ENCODE measurements at regions not wholly inside any gene's neighbourhood (a gene's known extent, or its start where the extent isn't known, plus 50 kb on each side); places are given as distances from the start of the nearest gene placed in this dataset.
"Not testable (repeated sequence)": the region's sequence is repeated elsewhere in the genome, so short reads cannot be mapped to it uniquely, and the experiment has no call there.

DNA sequence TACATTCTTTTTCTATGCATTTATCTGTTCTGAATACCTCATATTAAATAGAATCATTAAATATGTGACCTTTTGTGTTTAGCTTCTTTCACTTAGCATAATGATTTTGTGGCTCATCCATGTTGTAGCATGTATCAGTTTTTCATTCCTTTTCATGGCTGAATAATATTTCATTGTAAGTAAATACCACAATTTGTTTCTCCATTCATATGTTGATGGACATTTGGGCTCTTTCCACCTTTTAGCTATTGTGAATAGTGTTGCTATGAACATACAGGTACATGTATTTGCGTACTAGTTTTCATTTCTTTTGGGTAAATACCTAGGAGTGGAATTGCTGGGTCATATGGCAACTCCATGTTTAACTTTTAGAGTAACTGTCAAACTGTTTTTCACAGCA, 85.1 kb downstream of the GNL3L start:
- DNase-seq (ENCODE audit: low spot score) (no peak), ATAC-seq (no peak)
- intact Hi-C loops (cut with DNase I): no loop called here

DNA sequence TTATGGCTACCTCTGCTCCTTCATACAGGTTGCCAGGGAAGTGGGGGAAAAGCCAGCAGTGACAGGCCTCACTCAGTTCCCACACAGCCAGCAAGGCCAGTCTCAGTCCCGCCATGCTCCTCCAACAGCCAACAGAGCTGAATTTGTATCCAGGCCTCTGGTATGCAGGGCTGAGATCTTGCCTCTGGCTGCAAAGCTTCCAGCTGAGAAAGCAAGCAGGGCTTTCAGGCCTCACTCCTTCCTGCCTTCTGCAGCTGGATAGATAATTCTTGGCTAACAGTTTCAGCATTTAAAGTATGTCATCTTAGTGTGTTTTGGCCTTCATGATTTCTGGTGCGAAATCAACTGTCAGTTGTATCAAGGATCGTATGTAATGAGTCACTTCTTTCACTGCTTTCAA, 103.6 kb downstream of the GNL3L start:
- DNase-seq (ENCODE audit: low spot score): no peak
- intact Hi-C loops (cut with DNase I): no loop called here
- no peak for ATAC-seq

DNA sequence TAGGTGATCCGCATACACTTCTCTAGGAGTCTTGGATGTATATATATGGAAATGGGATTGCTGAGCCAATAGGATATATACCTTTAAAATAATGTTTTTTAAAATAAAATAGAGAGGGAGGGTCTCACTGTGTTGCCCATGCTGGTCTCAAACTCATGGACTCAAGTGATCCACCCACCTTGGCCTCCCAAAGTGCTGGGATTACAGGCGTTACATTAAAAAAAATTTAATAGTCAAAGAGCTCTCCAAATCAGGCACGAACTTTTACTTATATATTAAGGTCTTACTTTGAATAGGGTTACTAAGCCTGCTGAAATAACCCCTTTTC, 109.0 kb downstream of the GNL3L start:
- intact Hi-C loops (cut with DNase I): no loop called here
- no peak for ATAC-seq
- DNase-seq (ENCODE audit: low spot score): no peak

DNA sequence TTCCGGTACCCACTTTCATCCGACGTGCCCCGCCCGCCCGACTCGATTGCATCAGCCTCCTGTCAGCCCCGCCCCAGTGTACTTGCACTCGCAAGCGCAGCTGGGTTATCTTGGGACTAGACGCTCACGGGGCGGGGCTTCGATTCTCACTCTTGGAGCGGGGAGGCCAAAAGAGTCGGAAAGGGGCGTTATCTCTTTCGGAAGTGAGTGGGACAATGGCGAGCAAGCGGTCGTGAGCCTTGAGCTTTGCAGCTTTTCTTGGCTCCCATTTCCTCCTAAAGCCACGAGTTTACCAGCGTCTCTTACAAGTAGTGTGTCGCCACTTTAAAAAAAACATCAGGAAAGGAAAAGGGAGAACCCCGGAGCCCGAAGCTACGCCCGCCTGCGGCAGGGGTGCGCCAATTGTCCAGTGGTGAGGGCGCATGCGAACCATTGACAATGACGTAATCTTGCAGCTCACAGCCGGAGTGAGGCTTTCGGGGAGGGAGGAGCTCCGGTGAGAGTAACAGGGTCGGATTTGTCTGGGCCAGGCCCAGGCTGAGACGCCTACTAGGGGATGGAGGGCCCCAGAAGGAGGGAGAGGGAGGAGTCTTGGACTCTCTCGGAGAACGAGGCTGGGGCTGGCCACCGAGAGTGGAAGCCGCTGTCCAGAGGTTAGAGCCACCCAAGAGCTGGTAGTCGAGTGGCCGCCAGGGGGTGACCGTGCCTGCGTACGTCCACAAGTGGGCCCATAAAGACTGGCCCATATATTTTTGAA, 109.5 kb downstream of the GNL3L start:
- intact Hi-C loops (cut with DNase I): no loop called here
- DNase-seq (ENCODE audit: low spot score) (peak; percentile 96), ATAC-seq (peak; percentile 98)

DNA sequence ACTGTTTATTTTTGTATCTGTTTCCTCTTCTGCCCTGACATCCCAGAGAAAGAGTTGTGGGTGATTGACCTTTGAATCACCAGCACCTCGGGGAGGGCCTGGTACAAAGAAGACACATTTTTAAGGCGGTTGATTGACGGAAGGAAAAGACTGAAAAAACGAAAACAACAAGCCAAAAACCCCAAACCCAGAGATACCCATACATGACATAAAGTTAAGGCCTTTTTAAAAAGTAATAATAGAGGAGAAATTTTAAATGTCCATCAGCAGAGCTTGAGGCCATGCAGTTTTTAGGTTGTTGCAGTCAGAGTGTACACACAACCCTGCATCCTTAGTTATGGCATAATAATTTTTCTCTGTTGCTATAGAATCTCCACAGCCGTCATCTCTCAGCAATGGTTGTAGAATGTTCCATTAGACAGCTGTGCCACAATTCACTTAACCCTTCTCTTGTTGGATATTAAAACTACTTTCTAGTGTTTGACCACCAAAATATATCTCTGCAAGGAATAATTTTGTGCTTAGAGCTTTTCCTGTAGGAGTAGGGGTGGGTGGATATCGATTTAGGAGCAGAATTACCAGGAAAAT, 110.2 kb downstream of the GNL3L start:
- intact Hi-C loops (cut with DNase I): no loop called here
- DNase-seq (ENCODE audit: low spot score) (no peak), ATAC-seq (no peak)

DNA sequence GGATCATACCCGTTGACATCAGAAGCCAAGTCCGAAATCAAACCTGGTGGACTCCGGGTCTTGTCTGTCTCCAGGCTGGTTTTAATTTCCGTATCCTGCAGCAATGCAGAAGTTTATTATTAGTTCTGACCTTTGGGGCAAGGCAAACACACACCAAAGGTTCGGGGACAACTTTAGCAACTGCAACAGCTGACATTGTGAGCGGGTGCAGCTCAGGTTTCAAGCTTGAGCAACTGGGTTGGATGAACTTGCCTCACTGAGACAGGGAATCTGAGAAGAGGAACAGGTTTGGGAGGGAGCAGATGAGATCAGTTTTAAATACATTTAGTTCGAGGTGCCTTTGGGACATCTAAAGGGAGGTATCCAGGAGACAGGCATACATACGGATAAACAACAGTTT, 110.7 kb downstream of the GNL3L start:
- intact Hi-C loops (cut with DNase I): no loop called here
- DNase-seq (ENCODE audit: low spot score) (no peak), ATAC-seq (no peak)

DNA sequence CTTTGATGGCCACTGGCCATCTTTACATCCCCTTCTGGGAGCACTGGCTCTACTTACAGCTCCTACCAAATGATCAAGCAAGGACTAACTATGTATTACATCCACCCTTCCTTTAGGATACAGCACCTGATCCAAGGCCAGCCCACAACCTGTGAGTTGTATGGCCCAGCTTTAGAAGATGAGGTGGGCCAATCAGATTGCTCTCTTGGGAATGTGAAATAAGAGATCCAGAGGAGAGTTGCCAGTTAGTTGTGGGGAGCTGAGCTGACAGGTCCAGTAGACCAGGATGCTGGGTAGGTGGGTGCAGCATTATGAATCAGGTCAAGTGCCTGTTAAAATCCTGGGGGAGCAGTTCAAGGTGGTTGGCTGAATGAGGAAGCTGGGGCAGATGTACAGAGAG, 111.5 kb downstream of the GNL3L start:
- intact Hi-C loops (cut with DNase I): no loop called here
- ATAC-seq: no peak
- no peak for DNase-seq (ENCODE audit: low spot score)

DNA sequence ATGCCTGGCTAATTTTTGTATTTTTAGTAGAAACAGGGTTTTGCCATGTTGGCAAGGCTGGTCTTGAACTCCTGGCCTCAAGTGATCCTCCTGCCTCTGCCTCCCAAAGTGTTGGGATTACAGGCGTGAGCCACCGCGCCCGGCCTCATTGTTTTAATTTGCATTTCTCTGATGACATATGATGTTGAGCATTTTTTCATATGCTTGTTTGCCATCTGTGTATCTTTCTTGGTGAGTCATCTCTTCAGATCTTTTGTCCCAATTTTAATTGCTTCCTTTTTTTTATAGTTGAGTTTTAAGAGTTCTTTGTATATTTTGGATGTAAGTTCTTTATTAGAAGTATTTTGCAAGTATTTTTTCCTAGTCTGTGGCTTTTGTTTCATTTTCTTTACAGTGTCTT, 117.6 kb downstream of the GNL3L start:
- ATAC-seq; intact Hi-C loops (cut with DNase I): not testable (repeated sequence)

DNA sequence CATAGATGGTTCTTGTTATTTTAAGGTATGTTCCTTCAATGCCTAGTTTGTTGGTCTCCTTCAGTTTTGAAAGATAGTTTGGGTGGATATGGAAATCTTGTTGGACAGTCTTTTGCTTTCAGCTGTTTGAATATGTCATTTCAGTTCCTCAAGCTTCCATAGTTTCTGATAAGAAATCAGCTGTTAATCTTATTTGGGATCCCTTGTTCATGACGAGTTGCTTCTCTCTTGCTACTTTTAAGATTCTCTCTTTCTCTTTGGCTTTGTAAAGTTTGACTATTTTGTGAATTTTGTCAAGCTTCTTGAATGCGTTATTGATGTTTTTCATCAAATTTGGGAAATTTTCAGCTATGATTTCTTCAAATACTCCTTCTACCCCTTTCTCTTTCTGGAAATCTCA, 129.5 kb downstream of the GNL3L start:
- intact Hi-C loops (cut with DNase I): no loop called here
- no peak for DNase-seq (ENCODE audit: low spot score)
- no peak for ATAC-seq

More for the DNA sequence above, 117.6 kb downstream of the GNL3L start:
- not testable (repeated sequence) for DNase-seq (ENCODE audit: low spot score)

DNA sequence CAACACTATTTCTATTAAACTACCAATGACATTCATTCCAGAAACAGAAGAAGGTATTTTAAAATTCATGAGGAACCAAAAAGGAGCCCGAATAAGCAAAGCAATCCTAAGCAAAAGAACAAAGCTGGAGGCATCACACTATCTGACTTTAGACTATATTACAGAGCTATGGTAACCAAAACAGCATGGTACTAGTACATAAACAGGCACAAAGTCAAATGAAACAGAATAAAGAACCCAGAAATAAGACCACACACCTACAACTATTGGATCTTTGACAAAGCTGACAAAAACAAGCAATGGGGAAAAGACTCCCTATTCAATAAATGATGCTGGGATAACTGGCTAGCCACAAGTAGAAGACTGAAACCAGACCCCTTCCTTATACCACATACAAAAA, 122.3 kb downstream of the ITIH6 start:
- no peak for ATAC-seq
- intact Hi-C loops (cut with DNase I): no loop called here
- no peak for DNase-seq (ENCODE audit: low spot score)

DNA sequence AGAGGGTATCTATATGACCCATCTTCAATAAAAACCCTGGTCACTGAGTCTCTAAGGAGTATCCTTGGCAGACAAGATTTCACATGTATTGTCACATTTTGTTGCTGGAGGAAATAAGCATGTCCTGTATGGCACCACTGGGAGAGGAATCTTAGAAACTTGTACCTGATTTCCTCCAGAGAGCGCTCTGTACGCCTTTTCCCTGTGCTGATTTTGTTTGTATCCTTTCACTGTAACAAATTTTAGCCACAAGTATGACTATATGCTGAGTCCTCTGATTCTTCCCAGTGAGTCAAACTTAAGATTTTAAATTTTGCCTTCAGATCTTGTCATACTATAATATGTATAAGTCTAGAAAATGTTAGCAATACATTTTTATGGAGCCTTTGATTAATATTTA, 102.8 kb downstream of the ITIH6 start:
- no peak for ATAC-seq
- intact Hi-C loops (cut with DNase I): no loop called here
- no peak for DNase-seq (ENCODE audit: low spot score)

DNA sequence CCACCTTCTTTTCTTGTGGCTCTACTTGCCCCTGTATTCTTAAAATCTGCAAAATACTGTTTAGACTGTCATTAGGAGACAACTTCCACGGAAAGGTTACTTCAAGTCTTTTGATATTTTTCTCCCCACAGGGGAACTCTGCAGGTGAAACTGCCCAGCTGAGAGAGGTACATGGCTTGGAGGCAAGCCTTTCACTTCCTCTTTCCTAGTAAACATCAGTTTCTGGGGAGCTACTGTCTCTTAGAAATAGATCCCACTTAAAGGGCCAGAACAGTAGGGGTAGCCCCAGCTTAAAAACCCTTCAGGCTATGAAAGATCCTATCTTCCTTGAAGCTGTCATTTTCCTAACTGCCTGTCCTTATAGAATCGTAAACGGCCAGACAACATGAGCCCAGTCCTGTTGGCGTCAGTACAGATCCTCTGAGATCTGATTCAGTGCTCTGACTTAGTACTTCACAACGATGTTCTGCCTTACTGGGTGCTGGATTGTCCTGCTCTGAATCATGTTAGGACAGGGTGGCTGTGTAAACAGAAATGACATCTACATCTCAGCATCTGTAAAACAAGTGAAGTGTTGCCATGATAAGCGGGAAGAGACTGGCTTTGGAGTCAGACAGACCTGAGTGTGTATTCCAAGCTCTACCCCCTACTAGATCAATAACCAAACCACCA, 102.1 kb downstream of the ITIH6 start:
- DNase-seq (ENCODE audit: low spot score): no peak
- no peak for ATAC-seq
- intact Hi-C loops (cut with DNase I): no loop called here
